Tibial nerve (tissue), 4 donors: ENCODE measurements at regions not wholly inside any gene's neighbourhood (a gene's known extent, or its start where the extent isn't known, plus 50 kb on each side); places are given as distances from the start of the nearest gene placed in this dataset.

Source experiments
- EP300 ChIP-seq, 2 donors: sonication (generic); formaldehyde crosslinking; IDR thresholded peaks; one replicate each; pipeline ENCODE4 v1.6.1; 2017; ENCODE audit warnings: antibody characterized with exemption in 2 of 2, mild to moderate bottlenecking in 1 of 2
- TF ChIP-seq, protein P1 (sequence below), 5 experiments: fragments of 200-600 bp in 3 of 5; fragments of 450-650 bp in 2 of 5; sonication (generic) in 3 of 5; IDR thresholded peaks; one replicate each; pipeline ENCODE4 v1.5.1; 2016 to 2019; ENCODE audit warnings: antibody characterized with exemption in 5 of 5, mild to moderate bottlenecking in 3 of 5, moderate library complexity in 2 of 5

DNA sequence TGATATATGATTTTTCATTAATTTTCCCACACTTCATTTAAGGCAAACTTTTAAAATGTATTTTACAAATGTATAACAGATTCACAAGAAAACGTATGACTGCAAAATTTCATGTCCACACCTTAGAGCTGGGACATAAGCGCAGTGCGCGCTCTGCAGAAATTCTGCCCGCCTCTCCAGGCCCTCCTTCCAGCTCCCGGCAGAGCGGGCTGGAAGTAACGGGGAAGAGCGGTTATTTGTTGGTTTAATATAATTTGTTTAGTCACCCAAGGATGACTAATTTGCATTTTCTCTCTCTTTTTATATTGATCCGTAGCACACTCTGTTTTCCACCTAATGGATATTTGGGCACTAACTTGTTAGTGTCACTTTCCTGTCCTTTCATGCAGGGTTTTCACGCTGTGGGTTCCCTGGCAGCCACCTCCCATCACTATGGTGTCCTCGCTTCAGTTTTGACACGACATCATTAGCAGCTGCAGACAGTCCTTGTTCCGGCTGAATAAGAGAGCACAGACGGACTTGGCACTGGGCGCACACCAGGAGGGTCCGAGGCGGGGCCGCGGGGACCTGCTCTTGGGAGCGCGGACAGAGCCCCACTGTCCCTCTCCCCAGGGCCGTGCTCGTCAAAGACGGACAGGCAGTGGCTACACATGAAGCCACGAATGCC, 129.2 kb upstream of the SEC61G start:
- TF ChIP-seq, protein P1, sequence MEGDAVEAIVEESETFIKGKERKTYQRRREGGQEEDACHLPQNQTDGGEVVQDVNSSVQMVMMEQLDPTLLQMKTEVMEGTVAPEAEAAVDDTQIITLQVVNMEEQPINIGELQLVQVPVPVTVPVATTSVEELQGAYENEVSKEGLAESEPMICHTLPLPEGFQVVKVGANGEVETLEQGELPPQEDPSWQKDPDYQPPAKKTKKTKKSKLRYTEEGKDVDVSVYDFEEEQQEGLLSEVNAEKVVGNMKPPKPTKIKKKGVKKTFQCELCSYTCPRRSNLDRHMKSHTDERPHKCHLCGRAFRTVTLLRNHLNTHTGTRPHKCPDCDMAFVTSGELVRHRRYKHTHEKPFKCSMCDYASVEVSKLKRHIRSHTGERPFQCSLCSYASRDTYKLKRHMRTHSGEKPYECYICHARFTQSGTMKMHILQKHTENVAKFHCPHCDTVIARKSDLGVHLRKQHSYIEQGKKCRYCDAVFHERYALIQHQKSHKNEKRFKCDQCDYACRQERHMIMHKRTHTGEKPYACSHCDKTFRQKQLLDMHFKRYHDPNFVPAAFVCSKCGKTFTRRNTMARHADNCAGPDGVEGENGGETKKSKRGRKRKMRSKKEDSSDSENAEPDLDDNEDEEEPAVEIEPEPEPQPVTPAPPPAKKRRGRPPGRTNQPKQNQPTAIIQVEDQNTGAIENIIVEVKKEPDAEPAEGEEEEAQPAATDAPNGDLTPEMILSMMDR (IDR thresholded peaks at IDR 0.05): no peak
- no peak for TF ChIP-seq EP300 (IDR thresholded peaks at IDR 0.05)
